ENCODE measurements at regions not wholly inside any gene's neighbourhood (a gene's known extent, or its start where the extent isn't known, plus 50 kb on each side); places are given as distances from the start of the nearest gene placed in this dataset.

DNA sequence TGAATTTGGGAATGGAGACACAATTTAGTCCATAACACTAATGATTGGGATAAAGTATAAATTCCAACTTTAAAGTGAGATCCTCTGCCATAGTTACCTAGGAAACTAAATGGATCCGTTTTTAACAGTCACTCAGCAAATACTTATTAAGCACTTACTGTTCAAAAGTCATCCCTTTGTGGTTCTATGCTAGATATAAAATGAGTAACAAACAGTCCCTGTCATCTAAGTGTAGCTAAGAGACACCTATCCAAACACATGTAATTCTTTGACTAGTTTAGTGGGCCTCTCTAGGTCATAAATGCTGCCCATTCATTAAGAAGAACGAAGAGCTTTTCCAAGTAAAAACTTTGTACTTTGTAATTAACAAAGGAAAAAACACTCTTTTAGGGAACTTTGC, 244.2 kb upstream of the CDIN1 start:
- CTCF ChIA-PET, result interaction anchor here (0.6 kb wide), 1 partner anchor 121 kb away, joined by 5 read pairs; no protein-coding TSS in a partner anchor
- no peak overlapping the region for H3K27ac Mint-ChIP-seq (ENCODE audit: unreplicated experiment)
- TF ChIP-seq, protein P1, sequence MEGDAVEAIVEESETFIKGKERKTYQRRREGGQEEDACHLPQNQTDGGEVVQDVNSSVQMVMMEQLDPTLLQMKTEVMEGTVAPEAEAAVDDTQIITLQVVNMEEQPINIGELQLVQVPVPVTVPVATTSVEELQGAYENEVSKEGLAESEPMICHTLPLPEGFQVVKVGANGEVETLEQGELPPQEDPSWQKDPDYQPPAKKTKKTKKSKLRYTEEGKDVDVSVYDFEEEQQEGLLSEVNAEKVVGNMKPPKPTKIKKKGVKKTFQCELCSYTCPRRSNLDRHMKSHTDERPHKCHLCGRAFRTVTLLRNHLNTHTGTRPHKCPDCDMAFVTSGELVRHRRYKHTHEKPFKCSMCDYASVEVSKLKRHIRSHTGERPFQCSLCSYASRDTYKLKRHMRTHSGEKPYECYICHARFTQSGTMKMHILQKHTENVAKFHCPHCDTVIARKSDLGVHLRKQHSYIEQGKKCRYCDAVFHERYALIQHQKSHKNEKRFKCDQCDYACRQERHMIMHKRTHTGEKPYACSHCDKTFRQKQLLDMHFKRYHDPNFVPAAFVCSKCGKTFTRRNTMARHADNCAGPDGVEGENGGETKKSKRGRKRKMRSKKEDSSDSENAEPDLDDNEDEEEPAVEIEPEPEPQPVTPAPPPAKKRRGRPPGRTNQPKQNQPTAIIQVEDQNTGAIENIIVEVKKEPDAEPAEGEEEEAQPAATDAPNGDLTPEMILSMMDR (IDR thresholded peaks at IDR 0.05; ENCODE audit: unreplicated experiment), result no peak
- no peaks in the 10 kb centered on the region for H3K9me3 Mint-ChIP-seq (ENCODE audit: low read depth, unreplicated experiment)
- intact Hi-C loops (cut with micrococcal nuclease; ENCODE audit: unreplicated experiment), result no loop called here
- no peaks in the 10 kb centered on the region for H3K36me3 Mint-ChIP-seq (ENCODE audit: insufficient read depth, unreplicated experiment)
- BruUV-seq (replicated peaks), result no TSS peak
- H3K4me3 Mint-ChIP-seq (ENCODE audit: low read depth, unreplicated experiment), result no peak overlapping the region
- H3K27me3 Mint-ChIP-seq (ENCODE audit: unreplicated experiment), result no peaks in the 10 kb centered on the region
- no peak for DNase-seq
- no peaks in the 10 kb centered on the region for H3K4me1 Mint-ChIP-seq (ENCODE audit: low read depth, unreplicated experiment)

DNA sequence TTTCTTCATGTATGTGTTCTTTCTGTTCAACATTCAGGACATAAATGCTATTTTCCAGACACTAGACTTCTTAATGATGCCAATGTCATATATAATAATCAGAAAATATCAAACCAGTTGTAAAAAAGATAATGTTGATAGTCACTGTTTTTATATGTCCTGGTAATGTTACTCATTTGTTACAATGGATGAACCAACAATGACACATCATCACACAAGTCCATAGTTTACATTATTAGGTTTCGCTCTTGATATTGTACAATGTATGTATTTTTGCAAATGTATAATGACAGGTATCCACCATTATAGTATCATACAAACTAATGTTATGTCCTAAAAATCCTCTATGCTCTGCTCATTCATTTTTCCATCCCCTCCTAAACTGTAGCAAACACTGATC, 243.8 kb upstream of the CDIN1 start:
- Mint-ChIP-seq H3K4me3 (ENCODE audit: low read depth, unreplicated experiment) (no peak overlapping the region), H3K36me3 (ENCODE audit: insufficient read depth, unreplicated experiment) (no peaks in the 10 kb centered on the region), H3K27ac (ENCODE audit: unreplicated experiment) (no peak overlapping the region), H3K9me3 (ENCODE audit: low read depth, unreplicated experiment) (no peaks in the 10 kb centered on the region), H3K27me3 (ENCODE audit: unreplicated experiment) (no peaks in the 10 kb centered on the region), H3K4me1 (ENCODE audit: low read depth, unreplicated experiment) (no peaks in the 10 kb centered on the region)
- intact Hi-C loops (cut with micrococcal nuclease; ENCODE audit: unreplicated experiment), result no loop called here
- TF ChIP-seq, protein P1 (IDR thresholded peaks at IDR 0.05; ENCODE audit: unreplicated experiment), result no peak
- no TSS peak for BruUV-seq (replicated peaks)
- no peak for DNase-seq
- CTCF ChIA-PET, result interaction anchor here (0.6 kb wide), 1 partner anchor 121 kb away, joined by 5 read pairs; no protein-coding TSS in a partner anchor

DNA sequence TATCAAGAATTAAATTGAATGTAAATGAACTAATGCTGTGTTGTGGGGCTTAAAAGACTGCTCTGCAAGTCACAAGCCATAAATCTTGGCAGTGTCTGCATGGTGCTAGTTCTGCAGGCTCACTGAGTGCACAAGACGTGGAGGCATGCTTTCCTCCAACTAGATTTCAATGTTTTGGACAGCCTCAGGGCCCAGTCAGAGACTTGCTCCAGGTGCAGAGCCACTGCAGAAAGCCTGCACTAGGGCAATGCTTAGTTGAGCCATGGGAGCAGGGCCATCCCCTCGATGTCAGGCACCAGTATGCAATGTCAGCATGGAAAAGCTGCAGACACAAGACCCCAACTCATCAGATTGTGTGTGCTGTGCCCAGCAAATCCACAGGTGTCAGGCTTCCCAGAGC, 234.5 kb upstream of the CDIN1 start:
- no peaks in the 10 kb centered on the region for H3K27me3 Mint-ChIP-seq (ENCODE audit: unreplicated experiment)

DNA sequence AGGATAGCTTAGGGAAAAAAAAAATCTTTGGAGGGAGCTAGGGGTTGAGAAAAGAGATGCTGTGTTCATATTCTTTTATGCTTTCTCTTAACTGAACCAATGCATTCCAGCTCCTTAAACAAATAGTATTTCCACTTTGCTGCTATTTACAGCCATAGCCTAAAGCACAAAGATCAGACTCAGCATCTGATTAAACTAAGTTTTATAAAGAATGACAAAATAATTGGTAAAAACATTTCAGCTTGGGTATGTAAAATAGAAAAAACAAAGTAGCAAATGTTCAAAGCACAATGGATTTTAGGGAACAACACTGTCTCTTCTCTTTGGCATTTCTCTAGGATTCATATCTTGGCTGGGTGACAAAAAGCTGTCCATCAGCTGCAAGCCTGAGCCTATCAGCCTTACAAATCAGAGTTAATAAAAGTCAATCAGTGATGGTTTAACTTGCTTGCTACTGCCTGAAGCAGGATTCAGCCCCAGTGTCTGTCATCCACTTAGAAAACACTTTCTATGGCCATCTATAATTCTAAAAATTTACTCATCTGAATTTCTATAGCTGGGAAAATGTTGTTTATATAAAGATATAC, 232.1 kb upstream of the CDIN1 start:
- CTCF ChIA-PET, result no interaction called here
- no peak overlapping the region for H3K27ac Mint-ChIP-seq (ENCODE audit: unreplicated experiment)
- no TSS peak for BruUV-seq (replicated peaks)
- no peak overlapping the region for H3K4me3 Mint-ChIP-seq (ENCODE audit: low read depth, unreplicated experiment)
- H3K27me3 Mint-ChIP-seq (ENCODE audit: unreplicated experiment), result no peaks in the 10 kb centered on the region
- TF ChIP-seq, protein P1 (IDR thresholded peaks at IDR 0.05; ENCODE audit: unreplicated experiment), result no peak
- H3K36me3 Mint-ChIP-seq (ENCODE audit: insufficient read depth, unreplicated experiment), result no peaks in the 10 kb centered on the region
- H3K4me1 Mint-ChIP-seq (ENCODE audit: low read depth, unreplicated experiment), result no peaks in the 10 kb centered on the region
- intact Hi-C loops (cut with micrococcal nuclease; ENCODE audit: unreplicated experiment), result no loop called here
- no peak for DNase-seq
- no peaks in the 10 kb centered on the region for H3K9me3 Mint-ChIP-seq (ENCODE audit: low read depth, unreplicated experiment)

More for the DNA sequence above, 234.5 kb upstream of the CDIN1 start:
- CTCF ChIA-PET, result no interaction called here
- Mint-ChIP-seq H3K4me3 (ENCODE audit: low read depth, unreplicated experiment) (no peak overlapping the region), H3K36me3 (ENCODE audit: insufficient read depth, unreplicated experiment) (no peaks in the 10 kb centered on the region), H3K9me3 (ENCODE audit: low read depth, unreplicated experiment) (no peaks in the 10 kb centered on the region), H3K27ac (ENCODE audit: unreplicated experiment) (no peak overlapping the region), H3K4me1 (ENCODE audit: low read depth, unreplicated experiment) (no peaks in the 10 kb centered on the region)
- TF ChIP-seq, protein P1 (IDR thresholded peaks at IDR 0.05; ENCODE audit: unreplicated experiment), result no peak
- intact Hi-C loops (cut with micrococcal nuclease; ENCODE audit: unreplicated experiment), result no loop called here
- no TSS peak for BruUV-seq (replicated peaks)
- no peak for DNase-seq

All from Calu3 (cell line).